K562 (cell line): ENCODE measurements at regions not wholly inside any gene's neighbourhood (a gene's known extent, or its start where the extent isn't known, plus 50 kb on each side); places are given as distances from the start of the nearest gene placed in this dataset.

Experiments used
- CBFB ChIP-seq: sonication (generic); formaldehyde crosslinking; IDR thresholded peaks from 2 replicates; pipeline ENCODE4 v1.4.0; 2020; ENCODE audit warnings: mild to moderate bottlenecking, missing genetic modification reagents
- CTCF ChIP-seq, 3 experiments: IDR thresholded peaks in 2 of 3; conservative IDR thresholded peaks in 1 of 3; 2 replicates each; pipeline ENCODE4 v1.5.1; 2011 to 2012; ENCODE audit warnings: low read length in 3 of 3, mild to moderate bottlenecking in 3 of 3, control low read depth in 2 of 3, improper control_type of control experiment in 1 of 3, inconsistent platforms in 1 of 3, low read depth in 1 of 3, mixed read lengths in 1 of 3, moderate library complexity in 1 of 3; ENCODE audit not compliant: insufficient read depth in 2 of 3
- TF ChIP-seq, protein P1 (sequence below): fragments of 250-450 bp; sonication (Bioruptor Pico); IDR thresholded peaks from 2 replicates; pipeline ENCODE4 v1.8.0; 2021; ENCODE audit warnings: moderate library complexity, mild to moderate bottlenecking, inconsistent platforms

GRCh38 chr20:48541581-48542071 is 286.2 kb downstream of the PREX1 start:
- TF ChIP-seq, protein P1, sequence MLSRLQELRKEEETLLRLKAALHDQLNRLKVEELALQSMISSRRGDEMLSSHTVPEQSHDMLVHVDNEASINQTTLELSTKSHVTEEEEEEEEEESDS (CRISPR knock-in tag), result no peak
- TF ChIP-seq CBFB (no peak), CTCF (IDR thresholded peaks at IDR 0.05 in 2 of 3, conservative IDR thresholded peaks at IDR 0.05 in 1 of 3; ENCODE audit: insufficient read depth in 2 of 3, low read depth in 1 of 3, low read length in 3 of 3) (no peak)
